ENCODE measurements at regions not wholly inside any gene's neighbourhood (a gene's known extent, or its start where the extent isn't known, plus 50 kb on each side); places are given as distances from the start of the nearest gene placed in this dataset.

GRCh38 chr15:70426096-70426821, 328.5 kb upstream of the TLE3 start:
- DNase-seq (ENCODE audit: low read depth in 2 of 2), result no peak

DNA sequence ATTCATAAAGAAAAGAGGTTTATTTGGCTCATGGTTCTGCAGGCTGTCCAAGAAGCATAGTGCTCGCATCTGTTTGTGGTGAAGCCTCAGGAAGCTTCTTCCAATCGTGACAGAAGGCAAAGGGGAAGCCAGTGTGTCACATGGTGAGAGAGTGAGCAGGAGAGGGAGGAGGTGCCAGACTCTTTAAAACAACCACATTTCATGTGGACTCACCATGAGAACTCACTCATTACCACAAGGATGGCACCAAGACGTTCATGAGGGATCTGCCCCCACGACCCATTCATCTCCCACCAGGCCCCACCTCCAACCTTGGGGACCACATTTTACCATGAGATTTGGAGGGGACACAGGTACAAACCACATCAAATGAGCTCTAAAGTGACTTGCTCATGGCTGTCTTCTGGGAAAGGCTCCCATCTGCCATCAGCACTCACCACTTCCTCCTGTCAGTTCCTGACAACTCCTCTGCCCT, 327.3 kb upstream of the TLE3 start:
- DNase-seq (ENCODE audit: low read depth in 2 of 2), result no peak

DNA sequence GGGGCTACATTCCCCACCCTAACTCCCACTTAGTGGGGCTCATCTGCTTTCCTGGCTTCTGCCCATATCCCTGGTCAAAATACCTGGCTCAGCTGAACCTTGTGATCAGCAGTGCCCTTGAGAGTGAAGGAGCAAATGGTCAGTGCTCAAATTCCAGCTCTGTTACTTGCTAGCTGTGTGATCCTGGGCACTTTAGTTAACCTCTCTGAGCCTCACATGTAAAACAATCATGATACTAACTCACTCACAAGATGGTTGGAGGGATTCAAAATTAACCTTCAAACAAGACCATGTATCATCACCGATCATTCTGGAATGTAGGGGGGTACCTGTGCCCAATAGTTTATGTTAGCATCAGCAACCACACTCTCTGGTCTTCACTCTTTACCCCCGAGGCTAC, 325.6 kb upstream of the TLE3 start:
- DNase-seq (ENCODE audit: low read depth in 2 of 2), result no peak

DNA sequence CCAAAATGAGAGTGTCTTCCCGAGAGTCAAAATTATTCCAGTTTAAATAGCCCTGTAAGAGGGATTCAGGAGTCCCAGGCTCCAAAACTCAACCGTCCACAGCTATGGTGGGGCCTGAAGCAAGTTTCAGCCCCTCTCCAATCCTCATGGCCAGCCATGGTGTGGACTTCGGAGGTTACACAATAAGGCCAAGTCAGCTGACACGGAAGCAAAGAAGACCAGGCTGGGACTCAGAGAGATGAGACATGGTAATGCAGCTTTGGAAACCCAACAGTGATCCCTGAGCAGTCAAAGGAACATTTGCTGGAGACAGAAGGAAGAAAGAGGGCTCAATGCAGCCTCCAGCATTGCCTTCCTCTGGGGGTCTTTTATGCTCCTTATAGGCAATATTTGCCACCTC, 324.6 kb upstream of the TLE3 start:
- DNase-seq (ENCODE audit: low read depth in 2 of 2), result no peak

DNA sequence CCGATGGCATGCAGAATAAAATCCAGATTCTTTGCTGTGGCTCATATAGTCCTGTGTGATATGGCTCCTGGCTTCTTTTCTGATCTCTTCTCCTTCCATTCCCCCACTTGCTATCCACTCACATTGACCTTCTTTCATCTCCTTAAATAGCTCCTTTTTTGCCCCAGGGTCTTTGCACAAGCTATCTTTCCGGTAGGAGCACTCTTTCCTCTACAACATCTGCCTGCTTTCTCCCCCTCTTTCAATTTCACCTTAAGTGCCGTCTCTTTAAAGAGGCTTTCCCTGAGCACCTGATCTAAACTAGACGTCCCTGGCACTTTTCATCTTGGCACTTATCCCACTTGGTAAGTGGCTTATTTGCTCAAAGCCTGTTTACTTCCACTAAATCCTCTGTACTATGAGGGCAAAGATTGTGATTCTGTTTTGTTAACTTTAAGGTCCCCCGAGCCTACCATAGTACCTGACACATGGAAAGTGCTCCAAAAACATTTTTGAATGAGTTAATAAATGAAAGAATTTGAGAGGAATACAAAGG, 323.3 kb upstream of the TLE3 start:
- DNase-seq (ENCODE audit: low read depth in 2 of 2), result no peak

- no peak for DNase-seq (ENCODE audit: low read depth in 2 of 2)
These were observed 322.6 kb upstream of the TLE3 start for GRCh38 chr15:70420086-70420947.

- no peak for DNase-seq (ENCODE audit: low read depth in 2 of 2)
These were observed 321.2 kb upstream of the TLE3 start for GRCh38 chr15:70418943-70419342.

DNA sequence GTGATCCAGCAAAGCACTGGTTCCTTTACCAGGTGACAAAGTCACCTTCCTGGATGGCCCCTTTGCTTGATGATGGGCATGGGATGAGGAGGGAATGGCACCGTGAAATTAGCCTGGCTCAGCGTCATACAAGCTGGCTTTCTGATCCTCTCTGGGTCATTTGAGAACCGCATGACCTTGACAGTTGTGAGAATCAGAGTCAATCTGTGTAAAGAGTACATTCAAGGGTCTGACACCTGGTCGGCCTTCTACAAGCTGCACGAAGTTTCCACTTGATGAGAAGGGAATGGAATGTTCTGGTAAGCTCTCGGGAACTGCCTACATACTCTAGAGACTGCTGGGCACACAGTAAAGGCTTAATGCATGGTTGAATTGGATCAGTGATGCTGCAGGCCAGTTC, 319.8 kb upstream of the TLE3 start:
- no peak for DNase-seq (ENCODE audit: low read depth in 2 of 2)

DNA sequence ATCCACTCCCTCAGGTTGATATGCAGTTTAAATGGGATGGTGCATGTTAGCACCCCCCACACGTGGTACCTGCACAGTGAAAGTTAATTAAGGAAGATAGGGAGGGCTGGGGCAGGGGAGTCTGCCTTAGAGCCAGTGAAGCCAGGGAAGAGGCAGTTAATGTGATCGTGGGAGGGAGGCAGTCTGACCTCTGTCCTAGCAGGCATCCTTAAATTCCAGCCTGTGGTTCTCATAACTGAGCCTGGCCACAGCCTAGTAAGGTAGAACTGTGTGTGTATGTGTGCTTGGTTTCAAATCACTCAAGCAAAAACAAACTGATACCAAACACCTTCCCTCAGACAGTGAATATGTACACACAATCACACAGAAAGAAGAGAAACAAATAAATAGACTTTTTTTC, 319.1 kb upstream of the TLE3 start:
- DNase-seq (ENCODE audit: low read depth in 2 of 2), result no peak

- DNase-seq (ENCODE audit: low read depth in 2 of 2), result no peak
These were observed 317.7 kb upstream of the TLE3 start for GRCh38 chr15:70415398-70415797.

GRCh38 chr15:70414626-70415025, 316.9 kb upstream of the TLE3 start:
- DNase-seq (ENCODE audit: low read depth in 2 of 2), result no peak

- no peak for DNase-seq (ENCODE audit: low read depth in 2 of 2)
These were observed 315.1 kb upstream of the TLE3 start for GRCh38 chr15:70412794-70413193.

DNA sequence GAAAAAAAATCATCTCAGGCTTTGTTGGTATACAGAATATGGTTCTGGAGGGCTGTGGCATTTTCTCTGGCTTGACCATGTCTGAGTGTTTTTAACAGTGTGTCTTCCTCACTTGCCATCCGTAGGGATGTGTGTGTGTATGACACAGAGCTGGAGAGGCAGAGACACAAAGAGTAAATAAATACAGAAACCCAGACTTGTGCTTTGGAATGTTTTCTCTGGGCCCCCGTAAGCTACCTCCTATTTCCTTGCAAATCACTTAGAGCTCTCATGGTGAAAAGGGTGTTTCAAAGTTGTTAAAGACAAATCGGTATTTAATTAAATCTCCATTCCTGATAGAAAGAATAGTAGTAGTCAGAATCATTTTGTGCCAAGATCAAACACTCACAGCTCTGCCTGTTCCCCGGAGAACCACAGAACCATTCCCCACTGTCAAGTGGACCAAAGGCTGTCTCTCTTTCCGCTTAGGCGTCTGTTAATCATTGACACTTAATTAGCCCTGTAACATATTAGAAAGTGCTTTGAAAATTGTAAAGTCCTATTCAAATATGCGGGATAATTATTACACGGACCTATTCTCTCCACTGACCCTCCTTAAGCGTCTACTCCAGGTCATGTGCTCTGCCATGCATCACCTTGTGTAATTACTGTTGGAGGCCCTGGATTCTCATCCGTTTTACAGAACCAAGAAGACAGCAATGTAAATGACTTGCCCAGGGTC, 313.6 kb upstream of the TLE3 start:
- DNase-seq (ENCODE audit: low read depth in 2 of 2), result no peak

DNA sequence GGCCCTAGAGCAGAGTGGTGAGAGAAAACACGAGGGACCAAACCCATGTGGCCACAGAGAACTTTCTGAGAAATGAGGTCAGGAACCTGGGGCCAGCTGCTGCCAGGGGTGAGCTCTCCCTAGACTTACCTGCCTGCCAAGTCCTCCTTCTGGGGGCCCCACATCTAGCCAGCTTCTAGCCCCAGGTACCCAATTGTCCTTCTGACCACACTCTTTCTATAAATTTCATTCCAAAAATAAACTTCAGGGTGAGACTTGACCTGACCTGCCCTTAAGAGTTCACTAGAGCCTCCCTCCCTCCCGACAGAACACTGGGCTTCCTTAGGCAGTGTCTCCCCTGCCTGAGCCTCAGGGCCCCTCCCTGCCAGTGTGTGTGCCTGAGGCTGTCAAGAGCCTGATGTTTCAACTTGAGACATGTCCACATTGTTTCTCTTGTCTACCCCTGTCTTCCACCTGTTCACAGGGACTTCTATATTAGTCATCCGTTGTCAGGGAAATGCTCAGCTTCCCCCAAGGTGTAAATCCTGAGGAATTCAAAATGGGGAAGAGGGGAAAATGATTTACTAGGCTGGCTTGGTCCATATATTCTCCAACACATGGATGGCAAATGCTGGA, 312.8 kb upstream of the TLE3 start:
- DNase-seq (ENCODE audit: low read depth in 2 of 2), result no peak

DNA sequence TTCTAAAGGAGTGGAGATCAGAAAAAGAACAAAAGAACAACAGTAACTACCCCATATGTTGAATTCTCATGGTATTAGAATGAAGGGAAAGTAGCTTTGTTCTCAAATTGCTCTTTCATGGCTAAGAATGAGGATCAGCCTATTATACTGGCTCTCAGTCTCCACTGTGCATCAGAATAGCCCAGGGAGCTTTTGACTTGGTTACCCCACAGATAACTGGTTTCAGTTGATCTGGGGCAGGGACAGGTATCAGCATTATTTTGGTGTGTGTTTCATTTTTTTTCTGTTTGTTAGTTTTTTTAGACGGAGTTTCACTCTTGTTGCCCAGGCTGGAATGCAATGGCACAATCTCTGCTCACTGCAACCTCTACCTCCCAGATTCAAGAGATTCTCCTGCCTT, 311.7 kb upstream of the TLE3 start:
- no peak for DNase-seq (ENCODE audit: low read depth in 2 of 2)

DNA sequence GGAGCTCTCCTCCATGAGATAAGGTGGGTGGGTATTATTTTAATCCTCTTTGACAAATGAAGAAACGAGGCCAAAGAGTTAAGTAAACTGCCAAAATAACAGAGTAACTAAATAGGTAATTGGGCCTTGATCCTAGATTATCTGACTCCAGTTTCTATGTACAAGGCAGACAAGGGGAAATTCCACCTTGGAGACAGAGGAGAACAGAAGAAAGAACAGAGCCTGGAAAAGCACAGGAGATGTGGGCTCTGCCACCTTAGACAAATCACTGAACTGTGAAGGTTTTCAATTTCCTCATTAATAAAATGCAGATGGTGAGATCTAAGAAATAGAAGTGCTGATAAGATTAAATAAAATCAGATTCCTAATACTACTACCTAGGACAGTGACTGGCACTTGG, 310.2 kb upstream of the TLE3 start:
- no peak for DNase-seq (ENCODE audit: low read depth in 2 of 2)

GRCh38 chr15:70407336-70407670, 309.6 kb upstream of the TLE3 start:
- no peak for DNase-seq (ENCODE audit: low read depth in 2 of 2)

DNA sequence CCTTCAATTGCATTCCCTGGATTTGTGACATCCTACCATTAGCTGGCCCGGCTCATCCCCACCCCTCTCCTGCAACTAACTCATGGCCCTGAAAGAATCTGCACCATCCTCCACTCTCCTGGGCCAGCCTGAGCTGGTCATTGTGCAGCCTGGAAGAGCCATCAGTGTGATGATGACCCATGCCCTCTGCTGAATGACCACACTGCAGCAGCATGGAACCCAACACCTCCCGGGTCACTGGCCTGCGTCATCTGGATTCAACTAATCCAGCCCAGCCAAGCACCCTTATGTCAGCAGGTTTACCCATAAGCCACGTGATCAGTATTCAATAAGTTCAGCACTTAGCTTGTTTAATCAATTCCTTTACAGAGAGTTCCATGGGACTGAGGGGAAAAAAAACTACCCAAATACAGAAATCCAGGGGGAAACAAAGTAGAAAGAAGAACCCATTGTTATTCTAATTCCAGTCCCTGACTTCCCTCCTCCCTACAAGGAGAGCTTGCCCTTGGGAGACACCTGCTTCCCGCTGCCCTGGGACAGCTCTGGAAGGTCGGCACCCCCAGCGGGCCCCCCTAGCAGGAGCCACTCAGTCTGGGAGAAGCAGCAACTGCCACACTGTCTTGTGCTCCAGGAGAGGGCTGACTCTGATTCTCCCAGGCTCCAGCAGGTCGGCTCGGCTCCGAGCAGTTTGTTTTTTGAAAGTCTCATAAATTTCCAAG, 309.1 kb upstream of the TLE3 start:
- no peak for DNase-seq (ENCODE audit: low read depth in 2 of 2)

- DNase-seq (ENCODE audit: low read depth in 2 of 2), result no peak
These were observed 304.0 kb upstream of the TLE3 start for GRCh38 chr15:70401709-70402108.

DNA sequence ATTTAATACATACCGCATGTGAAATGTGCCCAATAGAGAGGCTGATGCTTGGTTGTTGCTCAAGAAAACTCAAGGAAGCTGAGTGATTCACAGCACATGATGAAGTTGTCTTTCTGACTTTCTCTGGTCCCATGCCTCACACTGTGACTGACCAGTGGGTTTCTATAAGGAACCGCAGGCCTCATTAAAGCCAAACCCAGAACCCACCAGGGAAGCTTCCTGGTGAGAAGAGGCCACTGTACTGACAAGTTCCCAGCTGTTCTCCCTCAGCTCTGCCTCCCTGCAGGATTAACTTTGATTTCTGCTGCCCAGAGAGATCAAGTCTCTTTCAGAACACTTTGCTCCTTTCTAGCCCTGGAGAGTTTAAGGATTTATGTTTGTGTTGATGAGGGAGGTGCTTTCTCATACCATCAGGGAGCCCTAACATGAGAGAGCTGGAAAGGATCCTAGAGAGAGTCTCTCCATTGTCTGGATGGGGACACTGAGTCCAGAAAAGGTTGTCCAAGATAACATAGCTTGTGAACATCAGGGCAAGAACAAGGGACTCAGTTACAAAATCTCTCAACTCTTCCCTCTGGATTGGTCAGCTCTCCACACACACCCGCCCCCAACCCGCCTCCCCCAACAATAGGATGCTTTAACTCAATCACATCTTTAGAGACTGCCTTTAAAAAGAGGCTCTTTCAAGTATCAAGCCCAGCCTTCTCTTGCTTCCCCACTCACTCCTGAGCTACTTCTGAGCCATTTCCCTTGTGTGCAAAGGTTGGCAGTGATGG, 303.2 kb upstream of the TLE3 start:
- DNase-seq (ENCODE audit: low read depth in 2 of 2), result no peak

DNA sequence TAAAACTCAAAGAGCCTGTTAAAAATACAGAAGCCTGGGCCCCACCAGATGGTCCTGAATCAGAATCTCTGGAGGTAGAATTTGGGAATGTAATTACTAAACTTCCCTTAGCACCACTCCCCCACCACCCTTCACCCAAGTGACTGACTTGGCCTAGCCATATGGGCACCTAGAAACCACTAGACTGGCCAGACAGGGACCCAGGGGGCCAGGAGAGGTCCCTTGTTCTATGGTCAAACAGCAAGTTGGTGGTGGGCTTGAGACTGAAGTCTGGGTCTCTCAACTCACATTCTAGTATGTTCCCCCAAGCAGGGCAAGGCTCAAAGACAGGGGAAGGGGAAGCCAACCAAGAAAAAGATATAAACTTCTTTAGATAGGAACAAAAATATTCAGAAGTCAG, 301.5 kb upstream of the TLE3 start:
- DNase-seq (ENCODE audit: low read depth in 2 of 2), result no peak

Measured in stimulated activated CD4-positive, alpha-beta T cell treated with anti-CD3 and anti-CD28 coated beads, Interleukin-12 subunit alpha, Interleukin-12 subunit beta, amount 100 ng/mL, for 24 hours (primary cell).